GM18873 (cell line): ENCODE measurements at regions not wholly inside any gene's neighbourhood (a gene's known extent, or its start where the extent isn't known, plus 50 kb on each side); places are given as distances from the start of the nearest gene placed in this dataset.
"Not testable (repeated sequence)": the region's sequence is repeated elsewhere in the genome, so short reads cannot be mapped to it uniquely, and the experiment has no call there.

Source experiments
- ATAC-seq: cut with Tn5 transposase; IDR thresholded peaks from one replicate; pipeline ENCODE4 v1.9.1; 2021; ENCODE audit warnings: mild to moderate bottlenecking, moderate library complexity, moderate number of reproducible peaks; ENCODE audit not compliant: unreplicated experiment, low FRiP score

DNA sequence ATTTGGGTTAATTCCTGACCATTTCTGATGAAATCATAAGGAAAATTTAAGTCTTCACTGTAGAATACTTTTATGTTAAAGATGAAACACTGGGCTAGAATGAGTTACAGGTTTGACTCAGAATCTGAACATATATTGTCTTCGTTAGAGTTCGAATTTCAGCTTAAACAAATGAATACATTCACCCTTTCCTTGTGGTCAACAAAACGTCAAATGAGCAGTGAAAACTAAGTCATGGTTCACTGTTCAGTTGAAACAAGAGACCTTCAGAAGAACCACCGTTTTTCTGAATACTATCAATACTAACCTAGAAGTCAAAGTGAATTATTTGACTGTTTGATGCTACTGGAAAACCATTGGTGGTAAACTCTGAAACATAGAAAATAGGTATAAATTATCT is 235.2 kb upstream of the ZWINT start:
- no peak for ATAC-seq

DNA sequence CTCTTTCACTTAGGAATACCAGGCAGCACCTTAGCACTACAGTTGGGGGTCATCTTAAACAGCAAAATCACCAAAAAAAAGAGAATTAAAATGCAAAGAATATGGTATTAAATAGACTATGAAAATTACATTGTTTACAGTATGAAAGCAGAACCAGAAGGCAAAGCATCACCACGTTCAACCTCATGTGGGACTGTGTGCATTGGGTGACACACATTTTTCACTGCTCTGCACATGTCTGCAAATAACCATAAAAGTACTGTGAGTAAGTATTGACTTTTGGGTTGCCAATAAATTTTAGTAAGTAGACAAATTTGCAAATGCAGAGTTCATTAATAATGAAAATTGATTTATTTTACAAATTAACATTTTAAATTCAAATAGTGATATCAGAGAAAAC is 232.1 kb upstream of the ZWINT start:
- no peak for ATAC-seq

DNA sequence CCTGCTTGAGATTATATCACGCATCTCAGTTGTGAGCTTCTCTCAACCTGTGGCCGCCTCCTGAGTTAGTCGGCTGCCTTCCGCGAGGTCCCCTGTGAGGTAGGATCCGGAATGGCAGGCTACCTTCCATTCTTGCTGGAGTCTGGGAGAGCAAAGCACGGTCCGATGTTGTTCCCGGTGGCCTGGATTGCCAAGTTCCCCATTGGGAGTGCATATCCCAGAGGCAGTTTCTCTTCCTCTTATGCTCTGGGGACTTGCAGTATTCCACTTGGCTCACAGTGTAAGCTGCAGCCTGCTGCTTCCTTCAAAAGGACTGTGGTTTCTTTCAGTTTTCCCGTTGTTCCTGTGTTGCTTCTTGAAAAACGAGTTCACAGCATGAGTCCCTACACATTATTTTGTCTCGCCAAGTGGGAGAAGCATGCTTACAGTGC is 225.4 kb upstream of the ZWINT start:
- ATAC-seq: no peak

DNA sequence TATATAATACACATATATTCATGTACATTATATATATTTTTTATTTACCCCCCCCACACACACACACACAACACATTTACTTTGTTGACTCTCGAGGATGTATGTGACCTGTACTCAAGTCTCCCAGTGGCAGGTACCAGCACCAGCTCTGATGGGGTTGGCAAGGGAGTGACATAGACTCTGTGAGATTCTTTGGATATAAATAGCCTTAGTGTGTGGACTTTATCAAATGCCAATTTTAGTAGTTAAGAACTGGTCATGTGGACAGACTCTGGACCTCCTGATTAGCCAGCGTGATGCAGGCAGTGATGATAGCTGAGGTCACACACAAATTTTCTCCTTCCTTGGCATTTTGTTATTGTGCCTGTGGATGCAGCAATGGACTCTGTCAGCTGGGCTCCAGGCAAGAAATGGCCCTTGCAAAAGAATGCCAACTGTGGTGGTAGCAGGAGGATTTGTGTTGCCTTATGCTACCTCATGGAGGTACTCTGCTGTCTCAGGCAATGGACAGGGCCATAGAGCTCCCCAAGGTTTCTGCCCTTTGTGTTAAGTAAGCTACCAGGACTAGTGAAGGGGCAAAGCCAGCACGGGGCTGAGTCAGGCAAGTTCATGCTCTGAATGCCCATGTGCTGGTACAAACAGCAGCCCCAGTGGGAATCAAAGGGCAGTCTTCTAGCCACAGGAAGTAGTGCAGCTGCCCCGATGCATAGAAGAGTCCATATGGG is 224.6 kb upstream of the ZWINT start:
- ATAC-seq: no peak

DNA sequence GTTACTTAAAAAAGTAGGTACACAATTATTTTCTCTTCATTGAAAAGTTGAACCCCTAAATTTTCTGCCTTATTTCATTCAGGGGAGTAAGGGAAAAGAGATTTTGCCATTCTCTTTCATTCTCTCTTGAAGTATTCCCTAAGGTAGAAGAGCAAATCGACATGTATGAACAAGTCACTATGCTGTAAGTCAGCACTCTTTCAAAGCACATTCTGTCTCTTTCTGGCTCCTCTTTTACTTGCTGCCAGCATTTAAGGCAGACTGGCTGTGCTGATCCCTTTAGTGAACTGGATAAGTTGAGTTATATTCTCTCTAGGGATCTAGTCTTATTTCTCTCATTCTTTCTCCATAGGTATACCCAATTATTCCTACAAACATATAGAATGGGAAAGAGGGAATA is 222.3 kb upstream of the ZWINT start:
- no peak for ATAC-seq

DNA sequence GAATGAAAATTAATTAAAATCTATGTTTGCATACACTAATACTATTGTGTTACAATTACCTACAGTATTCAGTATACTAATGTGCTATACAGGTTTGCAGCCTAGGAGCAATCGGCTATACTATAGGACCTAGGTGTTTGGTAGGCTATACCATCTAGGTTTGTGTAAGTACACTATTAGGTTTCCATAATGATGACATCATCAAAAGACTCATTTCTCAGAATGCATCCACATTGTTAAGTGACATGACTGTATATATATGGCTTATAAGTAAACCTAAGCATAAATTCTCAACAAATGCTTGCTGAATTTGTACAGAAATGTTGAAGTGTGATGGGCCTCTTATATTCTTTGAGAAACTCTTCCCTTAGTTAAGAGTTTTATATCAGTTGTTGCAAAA is 206.5 kb upstream of the ZWINT start:
- ATAC-seq: no peak

DNA sequence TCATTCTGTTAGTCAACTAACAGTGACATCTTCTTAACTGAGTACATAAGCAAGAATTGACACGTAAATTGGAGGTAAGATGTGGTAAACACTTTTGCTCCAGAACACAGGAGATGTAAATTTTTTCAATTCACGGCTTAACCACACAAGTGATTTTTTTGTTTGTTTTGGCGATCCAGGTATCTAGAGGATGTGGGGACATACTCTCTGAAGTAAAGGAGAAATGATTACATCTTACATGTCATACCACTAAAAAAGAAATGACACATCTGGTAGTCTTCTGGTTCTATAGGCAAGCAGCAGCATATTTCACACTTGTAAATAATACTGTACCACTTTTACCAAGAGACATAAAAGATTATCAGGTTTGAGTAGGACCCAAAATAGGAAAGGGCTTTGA is 200.3 kb upstream of the ZWINT start:
- no peak for ATAC-seq

DNA sequence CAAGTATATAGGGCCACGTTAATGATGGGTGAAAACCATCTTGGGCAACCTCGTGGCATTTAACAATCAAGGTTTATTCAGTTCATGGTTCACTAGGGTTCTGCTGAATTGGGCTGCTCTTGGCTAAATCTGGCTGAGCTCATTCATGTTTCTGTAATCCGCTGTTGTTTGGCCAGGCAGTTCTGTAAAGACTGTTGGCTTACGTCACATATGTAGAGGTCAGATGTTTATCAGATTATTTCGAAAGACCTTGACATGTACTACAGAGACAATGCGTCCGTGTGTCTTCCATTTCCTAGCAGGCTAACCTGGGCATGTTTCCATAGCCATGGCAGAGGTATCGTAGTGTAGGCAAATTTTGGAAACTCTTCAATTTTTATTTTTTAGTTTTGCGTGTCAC is 190.0 kb upstream of the ZWINT start:
- no peak for ATAC-seq

DNA sequence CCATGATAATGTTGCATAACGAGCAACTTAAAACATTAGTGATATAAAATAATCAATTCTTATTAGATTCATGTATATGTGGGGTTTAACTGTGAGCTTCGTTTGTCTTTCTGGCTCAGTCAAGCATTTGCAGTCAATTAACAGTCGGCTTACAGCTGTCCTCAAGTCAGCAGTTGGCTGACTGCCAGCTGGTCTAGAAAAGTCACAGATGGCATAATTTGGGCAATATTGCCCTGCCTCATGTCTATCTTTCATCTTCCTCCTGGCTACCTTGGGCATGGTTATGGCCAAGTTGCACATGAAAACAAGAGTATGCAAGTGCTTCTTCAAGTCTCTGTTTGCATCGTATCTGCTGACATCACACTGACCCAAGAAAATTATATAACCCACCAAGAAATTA is 186.1 kb upstream of the ZWINT start:
- no peak for ATAC-seq

DNA sequence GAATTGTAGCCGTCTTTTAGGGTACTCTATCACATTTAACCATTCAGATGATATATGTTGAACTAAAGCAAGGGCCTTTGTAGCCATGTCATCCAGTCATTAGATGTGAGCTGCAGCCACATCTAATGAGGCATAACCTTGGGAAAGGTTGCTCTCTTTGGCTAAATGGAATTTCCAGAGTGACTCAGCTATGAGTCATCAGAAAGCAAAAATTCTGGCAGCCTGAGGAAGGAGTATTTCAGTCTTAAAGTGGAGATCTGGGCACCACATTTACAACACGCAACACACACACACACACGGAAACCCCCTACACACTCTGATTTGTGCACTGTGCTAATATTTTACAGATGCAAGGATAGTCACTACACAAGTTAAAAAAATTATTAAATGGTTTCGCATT is 176.9 kb upstream of the ZWINT start:
- no peak for ATAC-seq

DNA sequence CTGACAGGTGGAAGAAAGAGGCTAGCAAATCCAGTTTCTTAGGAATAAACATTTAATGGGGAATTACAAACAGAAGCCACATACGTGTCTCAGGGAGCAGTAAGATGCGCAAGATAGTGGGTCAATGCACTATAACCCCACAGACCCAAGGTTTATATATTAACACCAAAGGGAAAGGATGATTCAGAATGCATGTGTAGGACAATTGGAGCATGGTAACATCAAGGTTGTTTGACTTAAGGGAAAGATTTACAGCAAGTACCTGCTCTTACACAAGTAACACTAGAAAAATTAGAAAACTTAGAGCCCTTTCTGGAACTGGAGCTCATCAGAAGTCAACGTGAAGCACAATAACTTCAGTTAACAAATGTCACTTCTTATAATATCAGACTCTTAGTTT is 161.1 kb upstream of the ZWINT start:
- ATAC-seq: no peak

DNA sequence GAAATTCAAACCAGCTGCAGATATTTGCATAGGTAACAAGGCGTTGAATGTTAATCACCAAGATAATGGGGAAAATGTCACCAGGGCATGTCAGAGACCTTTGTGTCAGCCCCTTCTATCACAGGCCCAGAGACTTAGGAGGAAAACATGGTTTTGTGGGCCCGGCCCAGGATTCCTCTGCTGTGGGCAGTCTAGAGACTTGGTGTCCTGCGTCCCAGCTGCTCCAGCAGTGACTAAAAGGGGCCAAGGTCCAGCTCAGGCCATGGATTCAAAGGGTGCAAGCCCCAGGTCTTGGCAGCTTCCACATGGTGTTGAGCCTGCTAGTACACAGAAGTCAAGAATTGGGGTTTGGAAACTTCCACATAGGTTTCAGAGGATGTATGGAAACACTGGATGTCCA is 147.5 kb upstream of the ZWINT start:
- no peak for ATAC-seq

DNA sequence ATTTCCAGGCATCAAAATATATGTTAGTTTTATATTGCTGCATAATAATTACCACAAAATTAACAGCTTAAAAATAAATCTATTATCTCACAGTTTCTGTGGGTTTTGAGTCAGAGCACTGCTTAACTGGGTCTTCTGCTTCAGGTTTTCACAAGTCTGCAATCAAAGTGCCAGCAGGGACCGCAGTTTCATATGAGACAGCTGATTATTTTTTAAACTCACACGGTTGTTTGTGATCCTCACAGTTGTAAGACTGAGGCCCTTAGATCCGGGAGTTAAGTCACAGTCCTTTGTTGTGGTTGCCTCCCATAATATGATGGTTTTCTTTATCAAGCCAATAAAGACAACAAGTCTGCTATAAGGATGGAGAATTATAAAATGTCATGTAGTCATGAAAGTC is 146.0 kb upstream of the ZWINT start:
- no peak for ATAC-seq

DNA sequence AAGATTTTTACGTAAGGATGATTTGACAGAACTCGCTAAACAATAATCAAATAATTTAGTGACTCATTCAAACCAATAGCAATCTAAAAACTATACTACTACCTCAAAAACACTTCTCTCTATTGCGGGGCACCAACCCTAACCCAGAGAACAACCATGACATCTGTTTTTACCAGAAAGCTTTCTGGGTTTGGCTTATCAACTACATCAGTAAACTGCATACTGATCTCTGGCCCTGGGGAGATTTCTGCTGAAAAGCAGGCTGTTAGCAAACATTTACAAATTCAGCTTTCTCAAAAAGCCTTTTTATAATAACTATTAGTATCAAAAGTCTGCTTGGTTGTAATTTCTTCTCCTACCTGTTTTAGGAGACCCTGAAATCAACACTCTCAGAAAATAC is 144.5 kb upstream of the ZWINT start:
- ATAC-seq: no peak

DNA sequence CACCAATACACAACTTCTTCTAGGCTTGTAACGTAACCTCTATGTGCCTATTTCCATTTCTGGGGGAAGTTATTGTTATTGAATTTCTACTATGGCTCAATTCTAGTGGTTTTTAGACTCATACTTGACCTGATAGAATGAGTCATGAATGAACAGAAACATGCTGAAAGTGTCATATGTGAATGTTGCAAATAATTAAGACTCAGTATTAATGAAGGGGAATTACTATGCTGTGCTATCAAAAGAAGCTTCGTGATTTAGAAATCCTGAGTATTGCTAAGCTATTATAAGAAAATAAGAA is 135.1 kb upstream of the ZWINT start:
- no peak for ATAC-seq

DNA sequence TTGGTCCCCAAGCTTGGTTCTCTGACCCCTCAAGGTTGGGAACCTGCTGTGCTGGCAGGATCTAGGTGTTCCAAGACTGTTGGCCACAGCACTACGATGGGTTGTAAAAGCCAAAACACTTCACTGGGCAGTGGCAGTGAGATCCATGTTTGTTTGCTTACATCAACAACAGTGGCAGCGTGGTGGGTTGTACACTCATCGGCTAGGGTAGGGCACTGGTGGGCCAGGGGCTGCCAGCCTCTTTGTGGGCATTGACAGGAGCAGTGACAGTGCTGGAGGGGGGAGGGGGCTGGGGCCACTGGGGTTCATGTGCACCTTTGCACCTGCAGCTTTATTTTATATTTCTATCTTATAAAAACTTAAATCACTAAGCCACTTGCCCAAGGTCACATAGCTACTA is 126.7 kb upstream of the ZWINT start:
- ATAC-seq: no peak

DNA sequence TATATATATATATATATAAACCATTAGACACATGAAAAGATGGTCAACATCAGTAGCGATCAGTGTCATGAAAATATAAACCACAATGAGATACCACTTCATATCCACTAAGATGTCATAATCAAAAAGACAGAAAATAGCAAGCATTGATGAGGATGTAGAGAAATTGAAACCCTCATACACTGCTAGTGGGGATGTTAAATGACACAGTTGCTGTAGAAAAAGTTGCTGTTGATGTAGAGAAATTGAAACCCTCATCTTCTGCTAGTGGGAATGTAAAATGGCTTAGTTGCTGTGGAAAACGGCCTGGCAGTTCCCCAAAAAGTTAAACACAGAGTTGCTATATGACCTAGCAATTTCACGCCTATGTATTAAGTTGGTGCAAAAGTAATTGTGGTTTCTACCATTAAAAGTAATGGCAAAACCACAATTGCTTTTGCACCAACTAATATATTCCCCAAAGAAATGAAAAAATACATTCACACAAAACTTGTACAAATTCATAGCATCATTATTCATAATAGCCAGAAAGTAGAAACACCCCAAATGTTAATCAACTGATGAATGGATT is 120.5 kb upstream of the ZWINT start:
- ATAC-seq: no peak

DNA sequence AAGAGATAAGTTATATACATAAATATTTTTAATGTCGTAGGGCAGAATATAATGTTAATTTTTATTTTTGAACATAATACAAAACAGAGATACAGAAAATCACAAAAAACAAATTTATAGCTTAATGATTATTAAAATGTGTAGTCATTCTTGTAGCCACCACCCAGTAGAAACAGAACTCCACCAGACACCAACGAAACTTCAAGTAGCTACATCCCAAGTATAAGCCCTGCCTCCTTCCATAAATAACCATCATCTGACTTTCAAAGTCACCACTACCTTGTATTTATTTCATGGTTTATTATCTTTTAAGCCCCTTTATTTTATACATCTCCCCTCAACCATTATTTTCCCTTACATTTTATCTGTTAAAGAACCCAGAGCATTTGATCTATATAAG is 111.9 kb upstream of the ZWINT start:
- no peak for ATAC-seq

DNA sequence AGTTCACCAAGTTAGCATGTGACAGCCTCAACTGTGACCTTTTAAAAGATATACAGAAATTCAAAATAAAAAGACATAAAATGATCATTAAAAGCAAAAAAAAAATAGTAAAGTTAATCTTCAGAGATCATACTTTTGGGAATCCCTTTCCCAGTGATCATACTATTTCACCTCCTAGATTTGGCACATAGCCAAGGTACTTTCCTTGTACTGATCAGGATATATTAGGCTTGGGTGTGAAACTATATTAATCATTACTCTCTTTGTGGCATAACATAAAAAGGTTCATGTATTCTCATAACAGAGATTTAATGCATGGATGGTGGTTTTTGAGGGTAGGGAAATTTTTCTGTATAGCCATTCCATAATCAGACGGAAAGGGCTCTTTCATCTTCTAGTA is 109.6 kb upstream of the ZWINT start:
- no peak for ATAC-seq

DNA sequence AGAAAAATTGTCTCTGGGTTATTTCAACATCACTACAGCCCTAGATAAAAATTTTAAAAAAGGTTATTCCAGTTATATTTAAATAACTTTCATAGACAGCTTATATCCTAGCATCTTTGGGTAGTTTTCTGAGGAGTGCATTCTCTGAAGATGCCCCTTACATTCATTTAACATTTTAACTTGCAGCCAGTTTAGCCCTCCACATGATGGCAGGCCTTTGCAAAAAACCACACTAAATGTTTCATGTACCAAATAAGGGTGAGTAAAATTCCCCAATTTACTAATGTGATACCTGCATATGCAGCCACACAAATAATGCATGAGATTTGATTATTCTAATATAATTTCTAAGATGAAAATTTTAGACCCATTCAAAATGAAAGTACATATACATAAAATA is 108.4 kb upstream of the ZWINT start:
- no peak for ATAC-seq

DNA sequence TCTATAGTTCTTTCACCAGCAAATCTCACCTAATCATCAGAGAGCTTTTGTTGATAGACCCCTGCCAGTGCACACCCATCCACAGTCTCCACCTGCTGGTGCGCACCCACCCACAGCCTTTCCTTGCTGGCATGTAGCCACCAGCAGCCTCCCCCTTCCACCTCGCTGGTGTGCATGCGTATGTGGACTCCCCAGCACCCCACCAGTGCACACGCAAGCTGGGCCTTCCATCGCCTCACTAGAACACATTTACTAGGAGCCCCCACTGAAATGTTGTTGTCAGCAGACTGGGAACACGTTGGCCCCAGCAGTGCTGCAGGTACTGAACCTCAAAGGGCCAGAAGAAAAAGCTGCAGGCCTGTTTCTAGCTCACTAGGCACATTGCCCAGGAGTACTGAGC is 104.9 kb upstream of the ZWINT start:
- no peak for ATAC-seq

DNA sequence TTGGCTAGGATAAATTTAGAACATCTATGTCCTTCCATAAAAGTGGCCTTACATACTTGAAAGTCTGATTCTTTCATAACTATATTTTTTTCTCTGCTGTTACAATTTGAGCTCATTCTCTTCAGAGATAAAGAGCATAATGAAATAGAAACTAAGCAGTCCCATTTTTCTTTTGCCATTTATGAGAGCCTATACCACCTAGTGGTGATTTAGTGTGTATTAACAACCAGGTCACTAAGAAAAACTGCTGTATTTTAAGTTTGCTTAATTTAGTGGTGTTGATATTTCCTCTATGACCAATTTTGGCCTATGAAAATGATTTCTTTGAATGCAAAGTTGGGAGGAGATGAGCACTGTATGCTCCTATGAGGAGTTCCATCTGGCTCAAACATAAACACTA is 88.7 kb upstream of the ZWINT start:
- ATAC-seq: no peak

DNA sequence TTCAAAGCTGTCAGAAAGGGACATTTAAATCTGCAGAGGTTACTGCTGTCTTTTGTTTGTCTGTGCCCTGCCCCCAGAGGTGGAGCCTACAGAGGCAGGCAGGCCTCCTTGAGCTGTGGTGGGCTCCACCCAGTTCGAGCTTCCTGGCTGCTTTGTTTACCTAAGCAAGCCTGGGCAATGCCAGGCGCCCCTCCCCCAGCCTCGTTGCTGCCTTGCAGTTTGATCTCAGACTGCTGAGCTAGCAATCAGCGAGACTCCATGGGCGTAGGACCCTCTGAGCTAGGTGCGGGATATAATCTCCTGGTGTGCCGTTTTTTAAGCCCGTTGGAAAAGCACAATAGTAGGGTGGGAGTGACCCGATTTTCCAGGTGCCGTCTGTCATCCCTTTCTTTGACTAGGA is 86.6 kb upstream of the ZWINT start:
- ATAC-seq: not testable (repeated sequence)
